ENCODE measurements at regions not wholly inside any gene's neighbourhood (a gene's known extent, or its start where the extent isn't known, plus 50 kb on each side); places are given as distances from the start of the nearest gene placed in this dataset.

- no peaks in the 10 kb centered on the region for H3K9me3 ChIP-seq (ENCODE audit: control insufficient read depth, insufficient read depth, low read depth, low read length)
- POLR2A ChIA-PET: no interaction called here
- no peaks in the 10 kb centered on the region for H3K4me1 ChIP-seq (ENCODE audit: control insufficient read depth, insufficient read depth, low read length)
- H3K36me3 ChIP-seq (ENCODE audit: control insufficient read depth in 2 of 2, insufficient read depth in 1 of 2, low read length in 2 of 2): no peaks in the 10 kb centered on the region
- H3K27ac ChIP-seq (ENCODE audit: extremely low read depth, low read depth, low read length): no peak overlapping the region
- H3K4me3 ChIP-seq (ENCODE audit: low read depth, low read length): no peak overlapping the region
- CTCF ChIA-PET: no interaction called here
- TF ChIP-seq ZNF302 (tag by site-specific recombination; IDR thresholded peaks at IDR 0.05; ENCODE audit: low read depth): no peak
- no peak for TF ChIP-seq ZNF2 (tag by site-specific recombination; IDR thresholded peaks at IDR 0.05)
- no peak for TF ChIP-seq ZNF366 (tag by site-specific recombination; conservative IDR thresholded peaks at IDR 0.05)
- TF ChIP-seq ZNF184 (tag by site-specific recombination; IDR thresholded peaks at IDR 0.05): no peak
- TF ChIP-seq REST (tag by site-specific recombination; IDR thresholded peaks at IDR 0.05): no peak
- TF ChIP-seq ZNF202 (tag by site-specific recombination; IDR thresholded peaks at IDR 0.05; ENCODE audit: borderline replicate concordance): no peak
- TF ChIP-seq ZNF157 (tag by site-specific recombination; IDR thresholded peaks at IDR 0.05): no peak
- no peak for TF ChIP-seq PRDM2 (tag by site-specific recombination; IDR thresholded peaks at IDR 0.05; ENCODE audit: borderline replicate concordance)
- TF ChIP-seq ZNF621 (tag by site-specific recombination; IDR thresholded peaks at IDR 0.05): no peak
- no peak for TF ChIP-seq HOXA7 (CRISPR knock-in tag; IDR thresholded peaks at IDR 0.05; ENCODE audit: borderline replicate concordance)
- no peak for TF ChIP-seq ZBTB7A (tag by site-specific recombination; IDR thresholded peaks at IDR 0.05; ENCODE audit: low read depth)
- no peak for TF ChIP-seq ZNF707 (tag by site-specific recombination; IDR thresholded peaks at IDR 0.05)
- TF ChIP-seq ZNF354C (tag by site-specific recombination; IDR thresholded peaks at IDR 0.05; ENCODE audit: borderline replicate concordance, low read depth): no peak
- TF ChIP-seq PATZ1 (tag by site-specific recombination; IDR thresholded peaks at IDR 0.05): no peak
- TF ChIP-seq ZBTB1 (tag by site-specific recombination; IDR thresholded peaks at IDR 0.05): no peak
- TF ChIP-seq ZNF645 (tag by site-specific recombination; IDR thresholded peaks at IDR 0.05): no peak
- no peak for TF ChIP-seq ZSCAN16 (tag by site-specific recombination; IDR thresholded peaks at IDR 0.05)
- no peak for TF ChIP-seq ZBTB20 (tag by site-specific recombination; IDR thresholded peaks at IDR 0.05)
- no peak for TF ChIP-seq ZNF785 (tag by site-specific recombination; IDR thresholded peaks at IDR 0.05)
Measured at GRCh38 chr10:62666275-62666674, 138.2 kb upstream of the ADO start.
